Lower lobe of right lung (tissue), 2 donors: ENCODE measurements at regions not wholly inside any gene's neighbourhood (a gene's known extent, or its start where the extent isn't known, plus 50 kb on each side); places are given as distances from the start of the nearest gene placed in this dataset.

Source experiments
- ATAC-seq, 2 donors: fragments of 200-7000 bp; cut with Tn5 transposase; one replicate each; pipeline ENCODE4 v1.9.1; 2020 to 2022; ENCODE audit warnings: mild to moderate bottlenecking in 2 of 2, moderate library complexity in 2 of 2
- DNase-seq: peaks from one replicate; pipeline ENCODE4 v3.0.0-alpha.2; 2020
- H3K27ac ChIP-seq: fragments of 200-600 bp; one replicate; pipeline ENCODE4 v1.8.0; 2022
- H3K27me3 ChIP-seq: fragments of 200-600 bp; one replicate; pipeline ENCODE4 v1.8.0; 2022; ENCODE audit warnings: low read depth
- H3K36me3 ChIP-seq: fragments of 200-600 bp; one replicate; pipeline ENCODE4 v1.8.0; 2022; ENCODE audit warnings: mild to moderate bottlenecking
- H3K4me1 ChIP-seq: fragments of 200-600 bp; one replicate; pipeline ENCODE4 v1.8.0; 2022
- H3K4me3 ChIP-seq: fragments of 200-600 bp; one replicate; pipeline ENCODE4 v1.8.0; 2022; ENCODE audit warnings: mild to moderate bottlenecking
- H3K9me3 ChIP-seq: fragments of 200-600 bp; one replicate; pipeline ENCODE4 v1.8.0; 2022
- intact Hi-C: fragments of 100-400 bp; cut with DNase I; formaldehyde crosslinking; loops from one replicate; pipeline ENCODE4 v1.11.0; 2022
- TF ChIP-seq, protein P1 (sequence below): fragments of 200-600 bp; IDR thresholded peaks from one replicate; pipeline ENCODE4 v1.8.0; 2022; ENCODE audit warnings: antibody characterized with exemption, mild to moderate bottlenecking
- donor health status: DM: no; HTN: yes; CAD: no; lungs with severe emphysema.

DNA sequence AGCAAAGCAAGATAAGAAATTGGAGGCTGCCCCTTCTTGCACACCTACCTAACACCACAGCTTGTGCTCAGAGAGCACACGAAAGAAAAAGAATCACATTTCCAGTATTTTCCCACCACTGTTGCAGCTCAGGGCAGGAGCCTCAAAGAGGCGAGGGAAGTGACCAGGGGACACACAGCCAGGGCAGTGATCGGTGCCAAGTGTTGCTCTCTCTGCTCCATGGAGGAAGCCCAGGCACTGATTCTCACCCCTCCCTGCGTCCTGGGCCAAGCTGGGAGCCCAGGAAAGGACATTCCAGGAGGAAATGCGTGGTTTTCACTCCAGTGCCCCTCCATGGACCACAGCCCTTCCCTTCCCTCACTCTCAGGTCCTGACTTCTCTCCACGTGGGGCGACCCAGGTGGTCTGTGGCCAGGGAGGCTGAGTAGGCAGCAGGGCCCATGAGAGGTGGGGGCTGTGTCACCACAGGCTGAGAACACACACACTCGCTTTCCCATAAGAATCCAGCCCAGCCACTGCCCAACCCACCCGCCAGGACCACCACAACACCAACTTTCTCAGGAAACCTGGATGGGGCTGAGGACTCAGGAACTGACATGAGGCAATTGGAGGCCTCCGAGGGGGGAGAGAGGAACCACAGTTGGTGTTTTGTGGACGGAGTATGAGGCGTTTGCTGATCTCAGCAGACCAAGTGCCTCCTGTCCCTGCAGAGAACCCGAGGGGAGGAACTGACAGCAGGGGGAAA is 81.7 kb upstream of the MAFB start:
- Histone ChIP-seq H3K4me3 (no peak overlapping the region), H3K9me3 (no peaks in the 10 kb centered on the region), H3K27ac (no peak overlapping the region), H3K4me1 (peaks cover 17% of the 10 kb centered on the region), H3K36me3 (no peaks in the 10 kb centered on the region), H3K27me3 (no peaks in the 10 kb centered on the region)
- intact Hi-C loops: no loop called here
- DNase-seq (no peak), ATAC-seq (peak in 1 of 2 donors; percentile 51)
- TF ChIP-seq, protein P1, sequence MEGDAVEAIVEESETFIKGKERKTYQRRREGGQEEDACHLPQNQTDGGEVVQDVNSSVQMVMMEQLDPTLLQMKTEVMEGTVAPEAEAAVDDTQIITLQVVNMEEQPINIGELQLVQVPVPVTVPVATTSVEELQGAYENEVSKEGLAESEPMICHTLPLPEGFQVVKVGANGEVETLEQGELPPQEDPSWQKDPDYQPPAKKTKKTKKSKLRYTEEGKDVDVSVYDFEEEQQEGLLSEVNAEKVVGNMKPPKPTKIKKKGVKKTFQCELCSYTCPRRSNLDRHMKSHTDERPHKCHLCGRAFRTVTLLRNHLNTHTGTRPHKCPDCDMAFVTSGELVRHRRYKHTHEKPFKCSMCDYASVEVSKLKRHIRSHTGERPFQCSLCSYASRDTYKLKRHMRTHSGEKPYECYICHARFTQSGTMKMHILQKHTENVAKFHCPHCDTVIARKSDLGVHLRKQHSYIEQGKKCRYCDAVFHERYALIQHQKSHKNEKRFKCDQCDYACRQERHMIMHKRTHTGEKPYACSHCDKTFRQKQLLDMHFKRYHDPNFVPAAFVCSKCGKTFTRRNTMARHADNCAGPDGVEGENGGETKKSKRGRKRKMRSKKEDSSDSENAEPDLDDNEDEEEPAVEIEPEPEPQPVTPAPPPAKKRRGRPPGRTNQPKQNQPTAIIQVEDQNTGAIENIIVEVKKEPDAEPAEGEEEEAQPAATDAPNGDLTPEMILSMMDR: no peak

DNA sequence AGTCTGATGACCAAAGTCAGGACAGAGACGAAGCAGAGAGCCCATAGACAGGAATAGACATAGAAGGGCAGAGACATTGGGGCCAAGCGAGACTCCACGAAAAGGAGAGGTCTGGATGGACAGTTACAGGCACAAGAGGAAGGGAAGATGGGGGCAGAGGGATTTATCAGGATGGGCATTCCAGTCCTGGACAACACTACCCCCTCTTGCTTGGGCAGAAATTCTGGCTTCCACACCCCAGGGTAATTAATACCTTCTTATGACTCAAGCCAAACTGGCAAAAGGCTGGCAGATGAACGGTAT is 82.2 kb upstream of the MAFB start:
- TF ChIP-seq, protein P1: no peak
- H3K27me3 ChIP-seq: no peaks in the 10 kb centered on the region
- ATAC-seq (no peak), DNase-seq (no peak)
- no peaks in the 10 kb centered on the region for H3K36me3 ChIP-seq
- no peak overlapping the region for H3K27ac ChIP-seq
- no peak overlapping the region for H3K4me3 ChIP-seq
- peaks cover 17% of the 10 kb centered on the region for H3K4me1 ChIP-seq
- no peaks in the 10 kb centered on the region for H3K9me3 ChIP-seq
- intact Hi-C loops: no loop called here

DNA sequence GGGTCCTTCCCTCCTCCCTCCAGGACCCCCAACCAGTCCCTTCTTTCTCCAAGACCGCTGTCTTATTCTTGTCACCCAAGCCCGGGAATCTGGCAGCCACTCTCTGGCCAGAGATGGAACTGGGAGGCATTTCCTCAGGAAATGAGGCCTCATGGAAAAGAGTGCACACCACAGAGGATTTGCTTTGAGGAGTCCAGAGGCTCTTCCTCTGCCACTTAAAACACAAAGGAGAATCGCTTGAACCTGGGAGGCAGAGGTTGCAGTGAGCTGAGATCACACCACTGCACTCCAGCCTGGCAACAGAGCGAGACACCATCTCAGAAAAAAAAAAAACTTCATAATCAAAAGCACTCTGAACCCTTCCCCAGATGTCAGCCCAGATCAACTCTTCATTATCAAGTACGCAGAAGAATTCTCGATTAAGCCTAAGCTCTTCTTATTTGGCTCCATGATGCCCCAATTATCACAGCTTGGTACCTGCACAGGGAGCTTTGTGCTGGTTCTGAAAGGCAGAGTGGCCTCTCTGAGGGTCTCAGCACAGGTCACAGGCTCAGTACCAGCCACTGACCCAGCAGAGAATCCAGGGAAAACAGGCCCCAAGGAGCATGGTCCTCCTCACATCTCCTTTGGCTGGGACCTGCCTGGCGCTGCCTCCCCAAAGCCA is 82.9 kb upstream of the MAFB start:
- H3K27ac ChIP-seq: no peak overlapping the region
- TF ChIP-seq, protein P1: no peak
- H3K27me3 ChIP-seq: no peaks in the 10 kb centered on the region
- peaks cover 17% of the 10 kb centered on the region for H3K4me1 ChIP-seq
- H3K36me3 ChIP-seq: no peaks in the 10 kb centered on the region
- DNase-seq (no peak), ATAC-seq (no peak)
- no peak overlapping the region for H3K4me3 ChIP-seq
- no peaks in the 10 kb centered on the region for H3K9me3 ChIP-seq
- intact Hi-C loops: no loop called here

DNA sequence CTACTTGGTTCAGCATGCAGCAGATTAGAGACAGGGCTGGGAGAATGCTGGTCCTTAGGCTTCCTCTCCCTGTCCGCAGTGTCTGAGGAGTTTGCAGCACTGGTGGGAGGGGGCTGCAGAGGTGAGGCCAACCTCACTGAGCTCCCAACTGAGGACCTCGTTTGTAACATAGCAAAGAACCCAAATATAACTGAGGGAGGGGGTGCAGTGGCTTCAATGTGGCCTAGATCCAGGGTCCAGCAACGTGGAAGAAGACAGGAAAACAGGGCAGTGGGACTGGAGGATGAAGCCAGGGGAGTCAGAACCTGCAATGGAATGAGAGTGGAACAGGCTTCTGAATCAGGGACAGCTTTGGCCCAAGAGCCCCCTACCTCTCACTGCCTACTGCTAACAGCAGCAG is 84.3 kb upstream of the MAFB start:
- H3K4me1 ChIP-seq: peaks cover 25% of the 10 kb centered on the region
- DNase-seq (no peak), ATAC-seq (no peak)
- intact Hi-C loops: no loop called here
- no peaks in the 10 kb centered on the region for H3K36me3 ChIP-seq
- H3K27ac ChIP-seq: no peak overlapping the region
- H3K9me3 ChIP-seq: no peaks in the 10 kb centered on the region
- H3K27me3 ChIP-seq: no peaks in the 10 kb centered on the region
- TF ChIP-seq, protein P1: no peak
- no peak overlapping the region for H3K4me3 ChIP-seq

DNA sequence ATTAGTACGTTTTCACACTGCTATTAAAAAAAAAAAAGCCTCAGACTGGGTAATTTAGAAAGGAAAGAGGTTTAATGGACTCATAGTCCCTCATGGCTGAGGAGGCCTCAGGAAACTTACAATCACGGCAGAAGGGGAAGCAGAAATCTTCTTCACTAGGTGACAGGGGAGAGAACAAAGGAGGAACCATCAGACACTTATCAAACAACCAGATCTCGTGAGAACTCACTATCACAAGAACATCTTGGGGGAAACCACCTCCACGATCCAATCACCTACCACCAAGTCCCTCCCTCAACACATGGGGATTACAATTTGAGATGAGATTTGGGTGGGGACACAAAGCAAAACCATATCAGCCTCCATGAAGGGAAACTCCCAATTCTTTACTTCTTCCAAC is 85.2 kb upstream of the MAFB start:
- no peak overlapping the region for H3K4me3 ChIP-seq
- no peak for ATAC-seq
- intact Hi-C loops: no loop called here
- H3K9me3 ChIP-seq: no peaks in the 10 kb centered on the region
- TF ChIP-seq, protein P1: no peak
- H3K4me1 ChIP-seq: peaks cover 25% of the 10 kb centered on the region
- H3K36me3 ChIP-seq: no peaks in the 10 kb centered on the region
- DNase-seq: no peak
- no peak overlapping the region for H3K27ac ChIP-seq
- no peaks in the 10 kb centered on the region for H3K27me3 ChIP-seq
